DMS53 treated with DMSO at 0.1 percent for 48 hours (cell line): ENCODE measurements at regions not wholly inside any gene's neighbourhood (a gene's known extent, or its start where the extent isn't known, plus 50 kb on each side); places are given as distances from the start of the nearest gene placed in this dataset.

ENCODE experiments used
- DNase-seq: peaks from one replicate; lab custom pipeline; 2025; ENCODE audit not compliant: unreplicated experiment; lab: John Stamatoyannopoulos, UW

GRCh38 chr3:25032344-25032743, 395.7 kb upstream of the RARB start:
- no peak for DNase-seq

- DNase-seq: peak; percentile 13
Measured at GRCh38 chr3:25033407-25034029, 394.5 kb upstream of the RARB start.

- no peak for DNase-seq
Measured at GRCh38 chr3:25035526-25035925, 392.5 kb upstream of the RARB start.

DNA sequence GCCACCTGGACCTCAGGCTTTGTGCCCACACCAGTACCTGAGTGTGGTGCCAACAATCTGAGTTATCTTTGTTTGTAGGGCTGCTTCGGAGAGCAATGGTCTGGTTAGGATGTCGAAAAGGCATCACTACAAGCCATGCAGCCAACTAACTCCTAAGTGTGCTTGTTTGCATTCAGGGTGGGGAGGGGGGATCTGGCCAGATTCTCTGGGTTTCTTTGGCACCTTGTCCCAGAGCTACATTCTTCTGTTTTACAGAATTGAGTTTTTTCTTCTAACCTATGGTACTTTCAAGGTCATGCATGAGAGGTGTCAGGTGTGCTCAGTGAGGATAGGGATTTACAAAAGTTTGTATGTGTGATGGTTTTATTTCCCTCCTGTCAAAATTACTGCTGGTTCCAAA, 391.4 kb upstream of the RARB start:
- DNase-seq: no peak

DNA sequence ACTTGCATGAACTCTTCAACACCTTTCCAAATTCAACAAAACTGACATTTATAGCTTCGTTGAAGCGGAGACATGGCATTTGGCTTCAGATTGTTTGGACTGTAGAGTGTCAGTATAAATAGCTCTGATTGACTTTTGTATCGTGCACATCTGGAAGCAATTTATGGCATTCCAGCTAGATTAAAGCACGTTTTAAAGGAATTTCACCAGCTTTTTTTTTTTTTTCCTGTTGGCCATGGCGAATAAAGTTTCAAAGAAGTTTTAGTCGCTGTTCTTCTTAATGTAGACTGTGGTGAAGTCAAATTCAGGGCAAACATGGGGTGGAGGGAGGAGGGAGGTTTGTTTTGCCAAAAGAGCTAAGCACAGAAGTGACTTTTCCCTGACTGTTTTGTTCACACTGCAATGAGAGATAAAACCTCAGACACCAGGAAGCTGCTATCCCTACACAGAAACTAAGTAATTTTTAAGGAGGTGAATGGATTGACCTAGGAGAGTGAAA, 391.0 kb upstream of the RARB start:
- no peak for DNase-seq

DNA sequence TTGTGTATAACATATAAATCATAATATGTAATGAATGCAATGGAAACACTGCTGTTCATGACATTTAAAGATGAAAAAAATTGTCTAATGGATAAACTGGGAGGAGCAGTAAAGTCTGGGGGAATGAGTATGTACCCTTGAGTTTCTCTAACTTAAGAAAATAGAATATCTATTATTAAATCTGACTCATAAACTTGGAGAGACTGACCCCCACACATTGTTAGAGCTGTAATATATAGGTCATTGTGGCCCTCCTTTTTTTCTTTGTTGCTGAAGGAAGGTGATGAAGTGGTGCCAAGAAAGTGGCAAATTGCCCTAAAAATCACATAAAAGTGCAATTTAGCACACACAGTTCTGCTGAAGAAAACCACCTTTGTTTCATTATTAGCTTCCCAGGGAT, 389.8 kb upstream of the RARB start:
- DNase-seq: no peak

DNA sequence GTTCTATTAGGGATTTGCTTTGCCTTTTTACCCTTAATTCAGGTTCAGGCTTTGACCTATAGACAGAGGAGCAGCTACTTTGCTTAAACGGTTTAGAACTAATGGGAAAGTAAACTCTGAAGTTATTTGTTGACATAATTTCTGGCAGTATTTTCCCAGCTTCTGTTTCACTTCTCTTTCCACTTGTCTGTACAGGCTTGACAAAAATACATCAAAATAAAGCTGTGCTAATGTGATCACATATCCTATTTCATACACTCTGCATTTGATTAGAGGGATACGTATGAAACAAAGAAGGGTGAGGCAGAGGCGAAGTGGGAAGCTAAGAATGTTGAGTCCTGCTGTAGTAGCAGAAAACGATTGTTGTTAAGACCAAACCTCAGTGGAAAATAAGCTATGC, 389.1 kb upstream of the RARB start:
- no peak for DNase-seq

DNA sequence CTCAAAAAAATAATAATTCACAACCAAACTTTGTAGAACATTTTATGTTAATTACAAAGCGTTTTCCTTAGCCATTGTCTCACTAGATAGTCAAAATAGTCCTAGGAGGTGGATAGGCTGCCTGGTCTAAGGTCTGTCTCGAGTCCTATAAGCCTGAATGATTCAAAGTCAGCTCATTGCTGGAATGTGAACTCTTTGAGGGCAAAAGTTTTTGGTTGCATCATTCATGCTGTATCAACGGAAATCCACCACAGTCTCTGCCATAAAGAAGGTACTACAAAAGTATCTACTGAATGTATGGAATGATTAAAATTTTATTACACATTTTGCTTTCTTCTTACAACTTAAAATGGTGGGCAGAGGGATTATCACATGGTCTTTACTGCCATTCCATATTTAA, 387.3 kb upstream of the RARB start:
- no peak for DNase-seq

- DNase-seq: no peak
Measured at GRCh38 chr3:25041871-25042584, 386.0 kb upstream of the RARB start.

DNA sequence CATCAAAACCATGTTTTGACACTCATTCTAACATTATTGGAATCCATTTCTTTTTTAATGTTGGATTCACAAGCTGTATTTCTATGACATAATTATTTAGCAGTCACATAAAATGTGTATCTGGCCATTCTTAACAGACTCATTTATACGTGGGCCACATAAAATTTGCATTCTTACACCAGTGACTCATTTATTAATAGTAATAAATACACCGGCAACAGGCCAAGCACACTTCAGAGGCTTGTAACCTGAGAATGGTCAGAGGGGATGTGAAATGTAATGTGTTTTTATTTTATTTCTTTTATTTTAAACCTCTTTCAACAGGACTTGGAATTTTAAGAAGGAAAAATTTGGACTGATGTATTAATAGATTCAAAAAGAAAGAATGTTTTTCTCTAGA, 384.9 kb upstream of the RARB start:
- no peak for DNase-seq

DNA sequence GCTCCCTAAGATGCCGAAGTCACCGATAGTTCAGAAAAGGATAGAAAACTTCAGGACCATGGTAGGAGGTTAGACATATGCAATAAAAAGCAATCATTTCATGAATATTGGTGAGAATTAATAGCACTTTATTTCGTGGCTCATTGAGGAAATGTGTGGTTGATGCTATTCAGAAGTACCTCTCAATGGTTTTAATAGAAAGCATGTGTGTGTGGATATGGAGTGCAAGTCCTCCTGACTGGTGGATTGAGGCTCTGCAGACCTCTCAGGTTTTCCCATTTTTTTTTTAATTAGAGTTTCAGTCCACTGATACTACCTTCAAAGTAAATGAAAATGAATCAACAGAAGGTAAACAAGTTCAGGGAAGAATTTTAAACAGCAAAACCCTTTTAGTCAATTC, 384.3 kb upstream of the RARB start:
- DNase-seq: no peak

DNA sequence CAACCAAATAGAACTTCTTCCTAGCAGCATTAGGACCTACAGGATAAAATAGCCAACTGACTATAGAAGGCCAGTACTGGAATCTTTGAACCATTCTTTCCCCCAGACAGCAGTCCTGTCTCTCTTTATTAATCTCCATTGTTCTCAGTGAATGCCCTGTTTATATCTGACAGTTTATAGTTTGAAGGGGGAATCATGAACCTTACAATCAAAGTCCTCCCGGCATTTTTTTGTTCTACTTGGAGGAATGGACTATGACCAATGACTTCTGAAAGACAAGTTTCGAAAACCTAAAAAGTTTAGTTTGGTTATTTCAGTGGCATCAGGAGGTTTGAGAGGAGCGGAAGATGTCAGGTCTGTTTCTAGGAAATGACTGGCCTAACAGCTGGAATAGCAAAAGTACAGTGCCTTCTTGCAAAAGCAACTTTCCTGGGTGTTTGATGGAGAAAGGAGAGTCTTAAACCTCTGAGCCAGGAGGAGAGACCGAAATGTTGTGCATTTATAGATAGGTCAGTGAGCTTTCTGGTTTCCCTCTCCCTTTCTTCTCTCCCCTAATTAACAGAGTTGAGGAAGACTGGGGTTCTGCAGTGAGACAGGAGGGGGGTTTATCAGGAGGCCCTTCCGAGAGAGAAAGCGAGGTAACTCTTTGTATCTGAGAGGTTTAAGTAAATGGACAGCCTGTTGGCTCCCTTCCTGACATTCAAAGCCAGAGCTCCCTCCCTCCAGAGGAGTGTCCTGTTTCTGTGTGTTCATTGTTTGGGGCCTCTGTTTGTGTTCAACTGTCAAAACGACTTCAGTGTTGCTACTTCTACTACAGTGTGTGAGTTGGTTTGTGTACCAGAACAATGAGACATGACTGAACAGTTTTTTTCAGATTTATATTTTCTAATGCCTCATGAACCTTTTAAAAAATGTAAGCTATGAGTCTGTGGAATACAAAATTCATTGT, 383.0 kb upstream of the RARB start:
- no peak for DNase-seq

- no peak for DNase-seq
Measured at GRCh38 chr3:25046911-25047771, 380.9 kb upstream of the RARB start.

GRCh38 chr3:25049304-25049703, 378.8 kb upstream of the RARB start:
- no peak for DNase-seq

DNA sequence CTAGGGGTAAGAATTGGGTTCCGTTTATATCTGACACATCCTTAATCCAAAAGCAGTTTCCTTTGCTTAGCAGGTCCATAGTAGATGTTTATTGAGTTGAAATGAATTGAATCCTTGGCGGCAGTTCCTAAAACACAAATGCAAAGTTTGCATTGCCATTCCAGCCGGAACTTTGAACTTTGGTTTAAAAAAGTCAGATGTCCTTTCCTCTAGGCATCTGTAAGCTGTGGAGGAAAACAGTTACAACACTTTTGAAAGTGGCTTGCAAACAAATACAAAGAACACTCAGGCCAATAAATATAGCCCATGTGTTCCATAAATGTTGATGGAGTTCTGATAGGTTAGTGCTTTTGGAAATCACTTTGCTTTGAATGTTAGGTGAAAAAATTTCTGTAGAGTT, 374.7 kb upstream of the RARB start:
- DNase-seq: no peak

GRCh38 chr3:25056036-25056755, 371.9 kb upstream of the RARB start:
- no peak for DNase-seq

DNA sequence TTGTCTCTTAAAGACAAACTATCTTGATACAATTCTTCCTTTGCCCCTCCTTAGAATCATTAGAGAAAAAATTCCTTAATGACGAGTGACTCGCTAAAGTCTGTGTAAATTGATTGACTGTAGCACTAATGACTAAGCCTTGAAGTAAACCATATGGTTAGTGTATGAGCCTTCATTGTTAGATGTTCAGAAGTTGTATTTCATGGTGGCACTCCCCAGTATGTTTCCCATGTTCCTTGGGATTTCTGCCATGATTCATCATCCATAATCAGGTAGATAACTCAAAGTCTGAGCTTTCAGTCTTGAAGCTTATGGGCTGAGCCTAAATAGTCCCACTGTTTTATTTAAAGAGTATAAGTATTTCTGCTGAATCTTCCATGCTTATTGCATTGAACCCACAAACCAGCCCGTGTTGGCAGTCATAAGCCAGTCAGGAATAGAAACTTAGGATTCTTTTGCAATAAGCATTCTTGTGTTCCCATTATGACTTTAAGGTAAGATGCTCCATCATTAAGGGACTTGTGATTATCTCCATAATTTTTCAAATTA, 371.2 kb upstream of the RARB start:
- no peak for DNase-seq

DNA sequence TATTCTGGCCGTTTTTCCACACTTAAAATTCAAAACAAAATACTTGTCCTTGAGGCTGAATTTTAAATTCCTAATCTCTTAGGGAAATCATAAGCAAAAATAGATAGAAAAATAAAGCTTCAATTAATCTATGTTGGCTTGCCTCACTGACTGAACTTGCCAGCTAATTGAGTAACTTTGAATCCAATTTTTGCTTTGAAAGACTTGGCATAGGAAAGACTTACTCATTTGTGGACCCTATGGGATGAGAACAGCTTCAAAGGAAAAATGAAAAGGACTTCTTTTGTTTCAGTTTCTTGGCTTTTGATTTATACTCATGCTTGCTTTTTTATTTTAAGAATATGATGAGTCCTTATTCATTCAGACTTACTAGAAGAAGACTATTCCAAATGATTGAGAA, 370.7 kb upstream of the RARB start:
- DNase-seq: no peak

GRCh38 chr3:25064681-25065080, 363.4 kb upstream of the RARB start:
- DNase-seq: no peak

- DNase-seq: no peak
Measured at GRCh38 chr3:25069970-25070369, 358.1 kb upstream of the RARB start.
